Tibial artery (tissue), 4 donors: ENCODE measurements at regions not wholly inside any gene's neighbourhood (a gene's known extent, or its start where the extent isn't known, plus 50 kb on each side); places are given as distances from the start of the nearest gene placed in this dataset.
A peak's percentile ranks its signal among the peaks of the same experiment; 100 is the strongest.

ENCODE experiments used
- DNase-seq, 2 donors: peaks; one replicate each; pipeline ENCODE4 v3.0.0-alpha.2; 2019
- H3K27ac ChIP-seq, 2 donors: fragments of 200-600 bp; sonication (generic) in 1 of 2; 1 replicate in 1 of 2; 2 replicates in 1 of 2; pipeline ENCODE4 v1.5.1; 2018 to 2019; ENCODE audit warnings: mild to moderate bottlenecking in 1 of 2
- H3K27me3 ChIP-seq, 2 donors: fragments of 200-600 bp; sonication (generic) in 1 of 2; one replicate each; pipeline versions ENCODE4 v1.5.1 to v1.6.0; 2016 to 2019
- H3K36me3 ChIP-seq, 3 donors: fragments of 200-600 bp; sonication (generic) in 2 of 3; one replicate each; pipeline ENCODE4 v1.5.1; 2016 to 2019; ENCODE audit warnings: mild to moderate bottlenecking in 2 of 3
- H3K4me1 ChIP-seq, 4 donors: fragments of 200-600 bp; sonication (generic) in 2 of 4; 1 replicate in 3 of 4; 2 replicates in 1 of 4; pipeline ENCODE4 v1.5.1; 2016 to 2019
- H3K4me3 ChIP-seq, 2 donors: fragments of 200-600 bp; sonication (generic) in 1 of 2; 1 replicate in 1 of 2; 2 replicates in 1 of 2; pipeline ENCODE4 v1.5.1; 2018 to 2019; ENCODE audit warnings: mild to moderate bottlenecking in 2 of 2
- H3K9me3 ChIP-seq, 3 donors: fragments of 200-600 bp; sonication (generic) in 1 of 3; one replicate each; pipeline ENCODE4 v1.5.1; 2016 to 2019
- intact Hi-C: fragments of 100-400 bp; cut with DNase I; formaldehyde crosslinking; loops from one replicate; pipeline ENCODE4 v1.15.0; 2023; ENCODE audit warnings: low total_unique reads
- TF ChIP-seq, protein P1 (sequence below), 2 experiments: fragments of 200-600 bp in 1 of 2; fragments of 450-650 bp in 1 of 2; IDR thresholded peaks; one replicate each; pipeline ENCODE4 v1.5.1; 2017 to 2019; ENCODE audit warnings: antibody characterized with exemption in 2 of 2, mild to moderate bottlenecking in 1 of 2, moderate library complexity in 1 of 2

DNA sequence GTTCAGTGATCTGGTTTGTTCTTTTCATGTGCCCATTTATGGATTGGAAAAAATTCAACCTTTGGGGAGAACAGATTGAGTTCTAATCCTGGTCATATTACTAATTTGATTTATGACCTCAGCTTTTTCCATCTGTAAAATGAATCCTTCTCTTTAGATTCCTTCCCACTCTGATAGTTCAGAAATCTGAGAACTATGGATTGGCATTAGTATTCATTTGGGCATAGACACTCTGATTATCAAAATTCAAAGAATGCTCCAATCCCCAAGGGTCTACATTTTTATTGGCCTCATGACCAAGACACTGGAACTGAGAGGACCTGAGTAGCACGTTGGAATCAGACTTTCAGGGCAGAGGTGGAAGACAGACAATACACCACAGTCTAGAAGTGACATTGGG lies 405.9 kb upstream of the PAPPA start:
- intact Hi-C loops: no loop called here
- no peak overlapping the region for H3K27ac ChIP-seq
- TF ChIP-seq, protein P1, sequence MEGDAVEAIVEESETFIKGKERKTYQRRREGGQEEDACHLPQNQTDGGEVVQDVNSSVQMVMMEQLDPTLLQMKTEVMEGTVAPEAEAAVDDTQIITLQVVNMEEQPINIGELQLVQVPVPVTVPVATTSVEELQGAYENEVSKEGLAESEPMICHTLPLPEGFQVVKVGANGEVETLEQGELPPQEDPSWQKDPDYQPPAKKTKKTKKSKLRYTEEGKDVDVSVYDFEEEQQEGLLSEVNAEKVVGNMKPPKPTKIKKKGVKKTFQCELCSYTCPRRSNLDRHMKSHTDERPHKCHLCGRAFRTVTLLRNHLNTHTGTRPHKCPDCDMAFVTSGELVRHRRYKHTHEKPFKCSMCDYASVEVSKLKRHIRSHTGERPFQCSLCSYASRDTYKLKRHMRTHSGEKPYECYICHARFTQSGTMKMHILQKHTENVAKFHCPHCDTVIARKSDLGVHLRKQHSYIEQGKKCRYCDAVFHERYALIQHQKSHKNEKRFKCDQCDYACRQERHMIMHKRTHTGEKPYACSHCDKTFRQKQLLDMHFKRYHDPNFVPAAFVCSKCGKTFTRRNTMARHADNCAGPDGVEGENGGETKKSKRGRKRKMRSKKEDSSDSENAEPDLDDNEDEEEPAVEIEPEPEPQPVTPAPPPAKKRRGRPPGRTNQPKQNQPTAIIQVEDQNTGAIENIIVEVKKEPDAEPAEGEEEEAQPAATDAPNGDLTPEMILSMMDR (IDR thresholded peaks at IDR 0.05): no peak
- peaks cover 0 to 8% (median 0%) of the 10 kb centered on the region in 4 donors for H3K4me1 ChIP-seq
- H3K4me3 ChIP-seq: no peak overlapping the region
- no peaks in the 10 kb centered on the region for H3K36me3 ChIP-seq
- no peaks in the 10 kb centered on the region for H3K27me3 ChIP-seq
- no peaks in the 10 kb centered on the region for H3K9me3 ChIP-seq
- DNase-seq: no peak

DNA sequence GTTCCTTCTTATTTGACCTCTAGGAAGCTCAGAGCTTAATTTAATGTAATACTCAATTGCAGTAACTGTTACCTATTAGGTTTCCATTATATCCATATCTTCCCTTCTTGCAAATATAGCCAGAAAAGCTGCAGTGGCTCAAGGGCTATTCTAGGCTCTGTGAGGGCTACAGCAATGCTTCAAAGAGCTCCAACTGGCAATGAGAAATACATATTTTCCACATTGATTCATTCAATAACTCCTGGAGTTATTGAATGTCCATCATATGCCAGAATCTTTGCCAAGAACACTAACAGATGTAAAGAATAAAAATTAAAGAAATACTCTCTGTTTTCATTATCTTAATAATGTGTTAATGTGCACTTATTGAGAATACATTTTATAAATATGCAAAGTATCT lies 396.9 kb upstream of the PAPPA start:
- H3K36me3 ChIP-seq: no peaks in the 10 kb centered on the region
- H3K27me3 ChIP-seq: no peaks in the 10 kb centered on the region
- TF ChIP-seq, protein P1 (IDR thresholded peaks at IDR 0.05): no peak

DNA sequence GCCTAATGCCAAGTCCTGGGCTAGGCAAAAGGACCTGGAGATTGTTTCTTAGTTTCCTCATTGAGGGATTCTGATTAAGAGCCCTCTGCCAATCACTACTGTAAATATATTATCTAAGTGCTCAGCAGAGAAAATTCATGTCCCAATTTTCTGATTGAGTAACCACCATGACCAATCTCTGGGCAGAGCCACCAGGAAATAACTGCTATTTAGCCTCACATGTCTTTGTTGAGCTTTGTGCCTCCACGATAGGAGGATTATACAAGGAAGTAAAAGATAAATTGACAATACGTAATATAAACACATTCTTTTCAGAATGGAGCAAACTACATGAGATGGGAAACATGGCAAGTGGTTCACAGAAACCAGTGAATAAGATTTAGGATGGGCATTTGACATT lies 396.1 kb upstream of the PAPPA start:
- Histone ChIP-seq H3K4me3 (no peak overlapping the region), H3K36me3 (no peaks in the 10 kb centered on the region), H3K9me3 (no peaks in the 10 kb centered on the region), H3K27ac (no peak overlapping the region), H3K27me3 (no peaks in the 10 kb centered on the region), H3K4me1 (peaks cover 0 to 29% (median 0%) of the 10 kb centered on the region in 4 donors)
- TF ChIP-seq, protein P1 (IDR thresholded peaks at IDR 0.05): no peak
- DNase-seq: no peak
- intact Hi-C loops: no loop called here

More for the DNA sequence above, 396.9 kb upstream of the PAPPA start:
- no peaks in the 10 kb centered on the region for H3K9me3 ChIP-seq
- H3K4me3 ChIP-seq: no peak overlapping the region
- no peak overlapping the region for H3K27ac ChIP-seq
- DNase-seq: no peak
- intact Hi-C loops: no loop called here
- peaks cover 0 to 29% (median 0%) of the 10 kb centered on the region in 4 donors for H3K4me1 ChIP-seq

DNA sequence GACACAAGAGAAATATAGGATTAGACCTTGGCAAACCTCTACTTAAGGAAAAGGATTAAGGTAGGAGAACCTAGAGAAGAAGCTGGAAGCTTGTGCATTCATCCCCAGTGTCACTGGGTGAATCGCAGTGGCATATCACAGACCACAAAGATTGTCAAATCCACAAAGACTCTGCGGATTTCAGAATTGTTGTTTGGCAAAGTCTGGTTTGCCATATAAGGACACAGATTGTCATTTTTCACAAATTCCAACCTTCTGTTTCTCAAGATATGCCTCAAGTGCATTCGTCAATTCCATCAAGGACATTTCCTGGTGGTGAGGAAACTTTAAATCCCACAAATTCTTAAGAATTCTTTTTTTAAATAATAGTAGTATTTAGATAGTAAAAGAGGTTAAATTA lies 395.1 kb upstream of the PAPPA start:
- H3K4me1 ChIP-seq: peaks cover 0 to 33% (median 0%) of the 10 kb centered on the region in 4 donors
- H3K27me3 ChIP-seq: no peaks in the 10 kb centered on the region
- no peaks in the 10 kb centered on the region for H3K36me3 ChIP-seq
- H3K9me3 ChIP-seq: no peaks in the 10 kb centered on the region
- no peak for DNase-seq
- intact Hi-C loops: no loop called here
- H3K27ac ChIP-seq: no peak overlapping the region
- H3K4me3 ChIP-seq: no peak overlapping the region
- TF ChIP-seq, protein P1 (IDR thresholded peaks at IDR 0.05): no peak

DNA sequence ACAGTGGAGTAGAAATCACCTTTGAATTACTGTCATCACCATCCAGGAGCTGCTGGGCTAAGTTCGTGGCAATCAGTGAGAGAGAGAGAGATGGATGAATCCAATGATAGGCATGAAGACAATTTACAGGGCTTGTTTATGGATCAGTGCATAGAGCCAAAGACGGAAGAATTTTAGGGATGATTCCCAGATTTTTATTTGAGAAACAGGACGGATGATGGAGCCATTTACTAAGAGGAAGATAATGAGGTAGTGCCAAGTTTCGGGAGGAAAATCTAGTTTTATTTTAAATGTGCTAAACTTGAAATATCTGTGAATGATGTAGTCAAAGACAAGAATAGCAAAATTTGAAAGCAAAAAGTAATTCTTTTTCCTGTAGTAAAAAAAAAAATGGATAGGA lies 394.2 kb upstream of the PAPPA start:
- TF ChIP-seq, protein P1 (IDR thresholded peaks at IDR 0.05): no peak
- H3K9me3 ChIP-seq: no peaks in the 10 kb centered on the region
- no peak overlapping the region for H3K27ac ChIP-seq
- intact Hi-C loops: no loop called here
- peaks cover 0 to 43% (median 1%) of the 10 kb centered on the region in 4 donors for H3K4me1 ChIP-seq
- H3K27me3 ChIP-seq: no peaks in the 10 kb centered on the region
- no peak for DNase-seq
- no peak overlapping the region for H3K4me3 ChIP-seq
- H3K36me3 ChIP-seq: no peaks in the 10 kb centered on the region

DNA sequence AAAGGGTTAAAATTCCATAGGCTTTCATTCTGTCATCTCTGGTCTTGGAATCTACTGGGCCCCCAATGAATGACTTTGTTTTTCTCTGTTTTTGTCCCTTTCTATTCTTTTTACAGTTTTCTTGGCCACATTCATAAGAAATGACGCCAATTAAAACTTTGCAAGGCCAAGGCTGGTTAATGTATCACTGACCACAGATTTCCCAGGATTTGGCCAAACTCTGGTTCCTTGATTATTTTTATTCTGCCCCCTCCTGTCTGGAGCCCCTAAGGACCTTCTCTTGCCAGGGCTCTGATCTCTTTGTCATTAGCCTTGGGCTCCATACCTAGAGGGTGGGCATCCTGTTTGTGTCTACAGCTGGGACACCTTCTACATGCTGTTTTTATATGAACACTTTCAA lies 388.9 kb upstream of the PAPPA start:
- intact Hi-C loops: no loop called here
- Histone ChIP-seq H3K27me3 (no peaks in the 10 kb centered on the region), H3K36me3 (no peaks in the 10 kb centered on the region), H3K27ac (peak overlapping the region; percentile 54 to 70), H3K9me3 (no peaks in the 10 kb centered on the region), H3K4me3 (no peak overlapping the region), H3K4me1 (peaks cover 0 to 34% (median 11%) of the 10 kb centered on the region in 4 donors)
- no peak for DNase-seq
- TF ChIP-seq, protein P1 (IDR thresholded peaks at IDR 0.05): no peak
